T47D (cell line): ENCODE measurements at regions not wholly inside any gene's neighbourhood (a gene's known extent, or its start where the extent isn't known, plus 50 kb on each side); places are given as distances from the start of the nearest gene placed in this dataset.

Experiments
- DNase-seq, 2 experiments: peaks; one replicate each; pipeline versions ENCODE4 v3.0.0 to v3.0.0-alpha.2; 2011 to 2012; ENCODE audit warnings: low read depth in 1 of 2, low spot score in 1 of 2
- JUND ChIP-seq: IDR thresholded peaks from 2 replicates; pipeline ENCODE4 v1.6.1; 2012; ENCODE audit warnings: low read depth
- in situ Hi-C: cut with HindIII; loops from 2 replicates; pipeline ENCODE4 v1.10.0; 2016; ENCODE audit warnings: low sequenced_read_pairs, low pct_unique_long_range_greater_than_20kb

GRCh38 chr4:110963662-110964280 lies 340.9 kb upstream of the PITX2 start:
- TF ChIP-seq JUND = no peak
- in situ Hi-C loops = no loop called here
- no peak for DNase-seq

GRCh38 chr4:110967936-110968335 lies 345.1 kb upstream of the PITX2 start:
- in situ Hi-C loops = no loop called here
- no peak for TF ChIP-seq JUND
- DNase-seq = no peak

GRCh38 chr4:110970642-110971041 lies 347.8 kb upstream of the PITX2 start:
- in situ Hi-C loops = no loop called here

GRCh38 chr4:110975338-110975737 lies 352.5 kb upstream of the PITX2 start:
- in situ Hi-C loops = no loop called here

More at GRCh38 chr4:110970642-110971041, 347.8 kb upstream of the PITX2 start:
- TF ChIP-seq JUND = no peak
- DNase-seq = peak; percentile 4 to 74

GRCh38 chr4:110977554-110977953 lies 354.7 kb upstream of the PITX2 start:
- in situ Hi-C loops = no loop called here
- no peak for DNase-seq
- TF ChIP-seq JUND = no peak

More at GRCh38 chr4:110975338-110975737, 352.5 kb upstream of the PITX2 start:
- DNase-seq = no peak
- no peak for TF ChIP-seq JUND

- DNase-seq = no peak
- no peak for TF ChIP-seq JUND
- in situ Hi-C loops = no loop called here
Observed at GRCh38 chr4:110978761-110979160, 355.9 kb upstream of the PITX2 start.

GRCh38 chr4:110982486-110982885 lies 359.6 kb upstream of the PITX2 start:
- no peak for DNase-seq
- in situ Hi-C loops = no loop called here
- no peak for TF ChIP-seq JUND

GRCh38 chr4:110988722-110989121 lies 365.8 kb upstream of the PITX2 start:
- no peak for TF ChIP-seq JUND
- no peak for DNase-seq
- in situ Hi-C loops = no loop called here

- no peak for DNase-seq
- TF ChIP-seq JUND = no peak
- in situ Hi-C loops = no loop called here
Observed at GRCh38 chr4:110989125-110989524, 366.2 kb upstream of the PITX2 start.

GRCh38 chr4:110994781-110995180 lies 371.9 kb upstream of the PITX2 start:
- no peak for DNase-seq
- no peak for TF ChIP-seq JUND
- in situ Hi-C loops = no loop called here

GRCh38 chr4:110998320-110998719 lies 375.4 kb upstream of the PITX2 start:
- no peak for TF ChIP-seq JUND
- in situ Hi-C loops = no loop called here
- no peak for DNase-seq

GRCh38 chr4:111011458-111011857 lies 388.6 kb upstream of the PITX2 start:
- no peak for TF ChIP-seq JUND
- no peak for DNase-seq
- in situ Hi-C loops = no loop called here

- no peak for TF ChIP-seq JUND
- in situ Hi-C loops = no loop called here
- no peak for DNase-seq
Observed at GRCh38 chr4:111013846-111014245, 391.0 kb upstream of the PITX2 start.

- DNase-seq = no peak
- no peak for TF ChIP-seq JUND
- in situ Hi-C loops = no loop called here
Observed at GRCh38 chr4:111014537-111014936, 391.7 kb upstream of the PITX2 start.
